ENCODE measurements at regions not wholly inside any gene's neighbourhood (a gene's known extent, or its start where the extent isn't known, plus 50 kb on each side); places are given as distances from the start of the nearest gene placed in this dataset.

DNA sequence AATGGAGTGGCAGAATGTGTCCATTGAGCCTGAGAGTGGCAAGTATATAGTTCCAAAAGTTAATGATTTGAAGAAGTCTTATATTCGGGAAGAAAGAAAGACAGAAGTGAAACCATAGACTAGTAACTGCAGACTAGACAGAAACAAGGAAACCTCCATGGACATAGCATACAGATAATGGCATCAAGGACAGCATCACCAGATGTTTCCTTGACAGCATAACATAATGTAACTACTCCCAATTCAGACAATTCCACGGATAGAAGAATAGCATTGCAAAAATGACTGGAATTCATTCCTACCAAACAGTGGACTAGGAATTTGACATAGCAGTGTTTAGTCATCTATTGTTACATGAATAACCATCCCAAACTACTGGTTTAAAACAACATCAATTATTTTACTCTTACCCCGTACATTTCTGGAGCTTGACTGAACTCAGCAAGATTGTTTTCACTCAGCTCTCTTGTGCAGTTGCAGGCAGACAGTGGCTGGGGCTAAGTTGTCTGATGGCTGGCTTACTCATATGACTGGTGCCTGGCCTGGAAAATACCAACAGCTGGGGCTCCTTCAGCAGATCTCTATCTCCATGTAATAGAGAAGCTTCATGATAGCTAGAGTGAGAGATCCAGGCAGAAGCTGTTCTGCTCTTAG is 109.7 kb upstream of the GADL1 start:
- in situ Hi-C loops (cut with HindIII; ENCODE audit: low sequenced_read_pairs): no loop called here

DNA sequence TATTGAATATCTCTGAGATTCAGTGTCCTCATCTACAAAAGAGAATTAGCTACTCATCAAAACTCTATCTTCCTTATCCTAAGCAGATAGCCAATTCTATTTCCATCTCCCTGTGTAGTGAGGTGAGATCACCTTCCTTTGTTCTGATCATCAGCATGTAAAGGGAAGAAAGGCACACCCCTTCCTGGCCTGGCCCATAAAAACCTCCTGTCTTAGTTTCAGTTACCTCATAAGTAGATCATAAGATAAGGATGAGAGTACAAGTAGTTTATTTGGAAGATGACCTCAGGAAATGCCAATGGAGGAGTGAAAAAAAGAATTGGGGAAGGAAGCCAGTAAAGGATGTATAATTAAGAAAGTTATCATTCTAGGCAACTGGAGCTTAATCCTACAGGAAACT is 114.5 kb upstream of the GADL1 start:
- in situ Hi-C loops (cut with HindIII; ENCODE audit: low sequenced_read_pairs): no loop called here

- in situ Hi-C loops (cut with HindIII; ENCODE audit: low sequenced_read_pairs): no loop called here
These were observed 115.4 kb upstream of the GADL1 start for GRCh38 chr3:31009881-31010280.

- in situ Hi-C loops (cut with HindIII; ENCODE audit: low sequenced_read_pairs): no loop called here
These were observed 116.0 kb upstream of the GADL1 start for GRCh38 chr3:31010491-31010890.

DNA sequence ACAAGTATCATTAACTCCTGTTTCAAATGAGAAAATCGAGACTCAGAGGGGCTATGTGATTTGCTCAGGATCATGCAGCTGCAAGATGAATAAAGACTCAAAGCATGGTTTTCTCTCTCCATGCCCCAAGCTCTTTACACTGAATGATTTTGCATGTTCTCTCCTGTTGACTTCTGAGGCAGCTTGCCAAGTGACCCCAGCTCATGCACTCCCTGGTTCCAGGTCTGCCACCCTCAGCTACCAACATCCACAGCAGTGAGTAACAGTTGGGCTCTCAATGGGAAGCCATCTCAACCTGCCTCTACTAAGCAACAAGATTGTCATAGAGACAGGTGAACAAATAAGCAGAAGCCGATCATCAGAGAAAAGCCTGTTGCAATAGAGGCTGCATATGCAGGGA is 116.9 kb upstream of the GADL1 start:
- in situ Hi-C loops (cut with HindIII; ENCODE audit: low sequenced_read_pairs): no loop called here

GRCh38 chr3:31013090-31013489 is 118.6 kb upstream of the GADL1 start:
- in situ Hi-C loops (cut with HindIII; ENCODE audit: low sequenced_read_pairs): no loop called here

DNA sequence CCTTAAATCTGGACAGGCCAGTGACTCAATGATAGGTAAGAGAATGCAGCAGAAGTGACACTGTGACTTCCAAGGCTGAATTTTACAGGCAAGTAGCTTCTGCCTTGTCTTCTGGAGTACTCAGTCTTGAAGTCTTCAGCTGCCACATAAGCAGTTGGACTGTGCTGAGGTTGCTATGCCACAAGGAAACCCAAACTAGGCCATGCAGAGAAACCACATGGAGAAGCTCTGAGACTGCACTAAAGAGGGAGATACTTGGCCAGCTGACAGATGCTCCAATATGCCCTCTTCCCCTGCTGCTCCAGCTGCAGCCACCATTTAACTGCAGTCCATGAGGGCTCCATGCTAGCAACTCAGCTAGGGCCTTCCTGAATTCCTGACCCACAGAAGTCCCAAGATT is 119.4 kb upstream of the GADL1 start:
- in situ Hi-C loops (cut with HindIII; ENCODE audit: low sequenced_read_pairs): no loop called here

DNA sequence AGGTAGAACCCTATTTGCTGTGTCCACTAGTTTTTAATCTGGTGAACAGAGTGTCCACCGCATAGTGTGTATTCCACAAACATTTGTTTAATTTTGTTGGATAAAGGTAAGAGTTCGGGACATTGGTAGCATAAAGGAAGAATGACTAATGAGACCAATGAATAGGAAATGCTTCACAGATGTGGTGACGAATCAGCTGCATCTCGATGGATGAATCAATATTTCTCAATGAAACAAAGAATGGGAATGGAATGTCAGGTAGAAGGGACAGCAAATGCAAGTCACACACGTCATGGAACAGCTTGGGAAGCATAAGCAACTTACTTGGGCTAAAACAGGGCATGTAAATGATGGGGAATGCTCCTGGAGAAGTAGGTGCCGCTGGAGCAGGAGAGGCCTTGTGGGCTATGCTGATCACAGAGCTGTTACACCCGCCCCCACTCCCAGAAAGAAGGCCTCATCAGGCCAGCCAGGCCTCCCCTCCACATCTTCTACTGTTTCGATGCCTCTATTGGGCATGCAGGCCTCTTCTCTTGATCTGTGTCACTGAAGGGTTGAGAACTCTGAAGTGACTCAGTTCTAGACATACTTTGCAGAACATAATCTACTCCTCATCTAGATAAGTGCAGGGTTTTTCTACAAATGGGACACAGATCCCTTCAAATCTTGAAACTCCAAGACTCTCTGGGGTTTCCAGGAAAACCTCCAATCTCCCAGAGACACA is 120.0 kb upstream of the GADL1 start:
- in situ Hi-C loops (cut with HindIII; ENCODE audit: low sequenced_read_pairs): no loop called here

DNA sequence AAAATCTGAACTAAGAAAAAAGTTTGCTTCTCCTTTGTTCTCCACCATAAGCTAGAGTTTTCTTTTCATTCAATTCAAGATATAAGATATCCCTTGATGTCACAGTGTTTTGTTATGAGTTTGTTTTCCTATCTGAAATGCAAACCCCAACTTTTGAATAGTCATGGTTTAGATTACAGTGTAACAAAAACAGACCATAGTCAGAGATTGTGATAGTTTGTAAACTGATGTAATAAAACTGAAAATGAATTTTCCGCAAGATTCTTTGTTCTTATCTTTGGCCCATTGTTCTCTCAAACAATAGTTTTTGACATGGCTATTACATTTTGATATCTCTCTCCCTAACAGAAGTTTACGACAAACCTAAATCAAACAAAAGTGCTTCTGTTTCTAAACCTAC is 121.7 kb upstream of the GADL1 start:
- in situ Hi-C loops (cut with HindIII; ENCODE audit: low sequenced_read_pairs): no loop called here

- in situ Hi-C loops (cut with HindIII; ENCODE audit: low sequenced_read_pairs): no loop called here
These were observed 128.3 kb upstream of the GADL1 start for GRCh38 chr3:31022716-31023115.

DNA sequence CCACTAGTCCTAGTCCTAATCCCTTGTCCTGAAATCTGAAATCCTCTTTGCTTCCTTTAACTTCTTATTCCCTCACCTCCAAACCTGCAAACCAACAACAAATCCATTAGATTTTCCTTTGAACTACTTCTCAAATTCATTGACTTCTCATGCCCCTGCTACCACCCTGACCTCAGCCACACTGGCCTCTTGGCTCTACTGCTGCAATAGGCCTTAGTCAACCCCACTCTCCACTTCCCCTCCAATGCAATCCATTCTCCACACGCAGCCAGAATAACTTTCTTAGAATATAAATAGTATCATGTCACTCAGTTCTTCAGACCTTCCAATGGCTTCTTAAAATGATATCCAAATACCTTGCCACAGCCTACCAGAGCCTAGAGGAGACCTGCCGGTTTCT is 131.1 kb upstream of the GADL1 start:
- in situ Hi-C loops (cut with HindIII; ENCODE audit: low sequenced_read_pairs): no loop called here

GRCh38 chr3:31027191-31027761 is 132.8 kb upstream of the GADL1 start:
- in situ Hi-C loops (cut with HindIII; ENCODE audit: low sequenced_read_pairs): no loop called here

GRCh38 chr3:31027914-31028313 is 133.5 kb upstream of the GADL1 start:
- in situ Hi-C loops (cut with HindIII; ENCODE audit: low sequenced_read_pairs): no loop called here

DNA sequence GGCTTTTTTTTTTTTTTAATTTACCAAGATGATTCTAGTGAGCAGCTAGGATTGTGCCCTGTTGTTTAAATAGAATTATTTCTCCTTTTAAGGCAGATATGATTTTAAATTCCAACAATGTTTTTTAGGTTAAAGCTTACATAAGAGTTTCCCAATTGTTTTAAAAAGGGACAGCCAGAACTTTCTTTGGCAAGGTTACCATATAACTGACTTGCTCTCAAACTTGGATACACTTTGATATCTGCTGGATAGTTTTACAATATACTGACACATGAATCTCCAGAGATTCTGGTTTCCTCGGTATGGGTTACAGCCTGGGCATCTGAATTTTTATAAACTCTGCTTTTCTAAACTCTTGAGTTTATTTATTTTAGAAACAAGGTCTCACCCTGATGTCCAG is 134.3 kb upstream of the GADL1 start:
- in situ Hi-C loops (cut with HindIII; ENCODE audit: low sequenced_read_pairs): no loop called here

DNA sequence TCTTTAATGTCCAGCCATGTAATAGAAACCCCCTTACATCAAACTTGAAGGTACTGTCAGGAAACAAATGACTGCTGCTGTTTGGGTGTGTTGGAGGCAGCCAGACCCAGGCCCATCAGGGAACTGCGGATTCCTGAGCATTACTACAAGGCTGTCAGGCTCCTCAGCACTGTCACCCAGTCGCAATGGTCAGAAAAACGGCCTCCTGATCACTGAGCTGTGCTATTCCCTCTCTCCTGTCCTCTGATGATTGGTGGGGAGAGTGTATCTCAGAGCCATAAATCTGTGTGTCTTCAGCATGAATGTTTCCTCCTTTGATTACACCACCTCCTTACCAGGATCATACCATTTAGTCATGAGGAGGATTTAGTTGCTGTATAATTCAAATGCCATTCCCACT is 135.2 kb upstream of the GADL1 start:
- in situ Hi-C loops (cut with HindIII; ENCODE audit: low sequenced_read_pairs): no loop called here

DNA sequence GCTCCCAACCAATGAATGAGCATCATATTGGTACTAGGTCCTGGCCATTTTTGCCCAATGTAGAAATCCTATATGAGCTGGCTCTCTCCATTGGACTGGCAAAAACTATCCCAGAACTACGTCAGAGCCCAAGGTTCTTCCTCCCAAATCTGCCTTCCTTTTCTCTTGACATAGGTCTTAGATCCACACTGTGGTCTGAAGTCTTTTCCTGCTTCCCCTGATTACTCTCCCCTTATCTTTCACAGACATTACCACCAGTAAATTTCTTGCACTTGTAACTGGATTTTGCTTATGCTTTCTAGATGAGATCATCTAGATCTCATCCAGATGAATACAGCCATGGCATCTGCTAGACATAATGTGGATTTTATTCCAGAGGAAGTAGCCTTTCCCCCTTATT is 141.2 kb upstream of the GADL1 start:
- in situ Hi-C loops (cut with HindIII; ENCODE audit: low sequenced_read_pairs): no loop called here

DNA sequence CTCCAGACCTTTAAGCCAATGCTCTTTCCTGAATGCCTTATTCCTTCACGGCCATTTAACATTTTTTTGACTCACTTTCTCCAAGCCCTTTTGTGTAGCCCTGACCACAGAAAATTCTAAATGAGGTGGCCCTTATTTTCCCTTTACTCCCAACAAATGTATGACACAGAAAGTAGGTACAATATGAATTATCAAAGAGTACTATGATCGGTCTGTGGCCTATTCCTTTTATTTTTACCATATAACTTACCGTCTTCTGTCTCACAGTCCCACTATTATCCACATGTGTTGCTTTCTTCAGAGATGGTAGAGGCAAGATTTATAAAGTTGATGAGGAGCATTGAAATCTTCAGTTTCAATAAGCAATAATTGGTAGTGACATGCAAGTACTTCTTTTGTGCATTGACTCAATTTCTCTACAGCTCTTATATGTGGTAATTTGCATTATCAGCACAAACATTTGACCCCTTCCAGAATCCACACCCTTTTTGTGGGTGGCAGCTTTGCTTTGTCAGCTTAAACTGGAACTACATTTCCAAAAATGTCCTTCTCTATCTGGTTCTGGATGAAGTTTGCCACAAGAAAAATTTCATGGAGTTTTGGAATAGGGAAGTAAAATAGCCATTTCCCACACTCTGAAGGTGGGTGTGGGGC is 143.8 kb upstream of the GADL1 start:
- in situ Hi-C loops (cut with HindIII; ENCODE audit: low sequenced_read_pairs): no loop called here

DNA sequence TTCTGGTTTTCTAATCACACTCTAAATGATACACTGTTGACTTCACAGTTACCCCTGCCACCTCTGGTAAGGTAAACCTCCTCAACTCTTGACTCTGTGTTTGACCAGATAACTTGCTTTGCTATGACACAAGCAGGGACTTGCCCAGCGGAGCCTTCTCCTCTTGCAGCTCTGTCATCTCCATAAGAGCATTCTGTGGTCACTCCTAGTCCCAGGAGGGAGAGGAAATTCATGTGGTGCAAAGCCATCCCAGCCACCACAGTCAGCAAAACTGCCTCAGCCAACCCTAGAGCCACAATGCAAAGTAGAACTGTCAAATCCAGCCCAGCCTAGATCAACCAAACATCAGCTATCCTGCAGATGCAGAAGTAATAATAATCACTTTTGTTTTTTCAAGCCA is 144.7 kb upstream of the GADL1 start:
- in situ Hi-C loops (cut with HindIII; ENCODE audit: low sequenced_read_pairs): no loop called here

GRCh38 chr3:31041161-31041978 is 146.9 kb upstream of the GADL1 start:
- in situ Hi-C loops (cut with HindIII; ENCODE audit: low sequenced_read_pairs): no loop called here

DNA sequence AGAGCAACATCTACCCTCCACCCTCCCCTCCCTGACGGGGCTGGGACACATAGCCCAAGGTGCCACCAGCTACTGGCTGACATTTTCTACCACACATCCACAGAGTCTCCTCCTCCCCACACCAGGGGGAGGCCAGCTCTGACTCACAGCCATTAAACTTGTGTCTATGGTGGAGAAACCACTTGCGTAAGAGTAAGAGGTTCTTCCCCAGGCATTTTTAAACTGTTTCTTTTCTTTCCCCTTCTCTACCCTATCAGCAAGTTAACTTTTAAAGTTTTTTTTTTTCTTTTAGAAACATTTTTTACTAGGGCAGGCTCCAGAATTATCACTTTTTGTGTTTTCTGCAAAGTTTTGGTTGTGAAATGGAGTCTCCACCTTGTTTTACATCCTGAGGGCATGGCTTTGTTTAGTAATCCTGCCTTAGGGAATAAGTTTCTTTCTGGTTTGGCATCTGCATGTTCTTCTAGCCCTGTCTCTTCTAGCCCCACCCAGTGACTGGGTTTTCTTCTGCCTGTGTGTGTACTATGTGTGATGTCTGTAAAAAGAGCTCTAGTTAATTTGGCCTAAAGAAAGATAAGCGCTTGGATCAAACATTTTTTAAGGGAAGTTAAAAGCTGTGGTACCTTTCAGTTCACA is 148.8 kb upstream of the GADL1 start:
- in situ Hi-C loops (cut with HindIII; ENCODE audit: low sequenced_read_pairs): no loop called here

DNA sequence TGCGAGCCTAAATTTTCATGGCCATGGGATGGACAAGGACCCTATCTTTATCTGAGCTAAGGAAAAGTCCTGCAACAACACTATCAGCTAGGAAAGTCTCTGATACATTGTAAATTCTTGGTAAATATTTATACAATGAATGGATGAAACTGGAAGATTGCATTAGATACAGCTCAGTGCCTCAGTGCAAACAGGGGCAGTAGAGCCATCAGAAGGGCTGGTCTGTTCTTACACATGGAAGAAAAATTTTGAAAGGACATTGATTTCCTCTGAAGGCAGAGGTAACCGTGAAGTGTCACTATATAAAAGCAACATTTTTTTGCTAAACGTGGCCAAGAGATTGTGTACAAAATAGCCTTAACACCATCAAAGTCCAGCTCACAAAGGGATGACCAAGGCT is 153.2 kb upstream of the GADL1 start:
- in situ Hi-C loops (cut with HindIII; ENCODE audit: low sequenced_read_pairs): no loop called here

All from DLD1 (cell line).